Type B pancreatic cell (in vitro differentiated cells): ENCODE measurements at regions not wholly inside any gene's neighbourhood (a gene's known extent, or its start where the extent isn't known, plus 50 kb on each side); places are given as distances from the start of the nearest gene placed in this dataset.
A peak's percentile ranks its signal among the peaks of the same experiment; 100 is the strongest.

Experiments
- DNase-seq: peaks from one replicate; pipeline ENCODE4 v3.0.0; 2021; ENCODE audit warnings: mixed read lengths; ENCODE audit not compliant: unreplicated experiment; ENCODE audit errors: extremely low spot score
- H3K27ac Mint-ChIP-seq: 2 replicates; pipeline ENCODE4 v1.8.0; 2021; ENCODE audit warnings: mild to moderate bottlenecking, mixed read lengths
- H3K27me3 Mint-ChIP-seq: 2 replicates; pipeline ENCODE4 v1.8.0; 2021; ENCODE audit warnings: mixed read lengths
- H3K36me3 Mint-ChIP-seq: 2 replicates; pipeline ENCODE4 v1.8.0; 2021; ENCODE audit warnings: mixed read lengths
- H3K4me1 Mint-ChIP-seq: one replicate; pipeline ENCODE4 v1.8.0; 2021; ENCODE audit warnings: mixed read lengths; ENCODE audit not compliant: unreplicated experiment
- H3K4me3 Mint-ChIP-seq: 2 replicates; pipeline ENCODE4 v1.8.0; 2021; ENCODE audit warnings: mild to moderate bottlenecking, mixed read lengths
- H3K9me3 Mint-ChIP-seq: 2 replicates; pipeline ENCODE4 v1.8.0; 2021; ENCODE audit warnings: mixed read lengths
- CTCF ChIP-seq: fragments of 200-600 bp; sonication (generic); conservative IDR thresholded peaks from 2 replicates; pipeline ENCODE4 v1.5.0; 2021; ENCODE audit warnings: antibody characterized with exemption, mild to moderate bottlenecking

GRCh38 chr14:26887847-26888246, 290.0 kb upstream of the NOVA1 start:
- Mint-ChIP-seq H3K27ac (no peak overlapping the region), H3K36me3 (no peaks in the 10 kb centered on the region), H3K27me3 (no peaks in the 10 kb centered on the region), H3K9me3 (no peaks in the 10 kb centered on the region), H3K4me3 (no peak overlapping the region), H3K4me1 (no peaks in the 10 kb centered on the region)
- no peak for TF ChIP-seq CTCF
- no peak for DNase-seq

GRCh38 chr14:26888592-26888991, 290.8 kb upstream of the NOVA1 start:
- no peaks in the 10 kb centered on the region for H3K4me1 Mint-ChIP-seq
- no peaks in the 10 kb centered on the region for H3K27me3 Mint-ChIP-seq
- DNase-seq: no peak
- H3K9me3 Mint-ChIP-seq: no peaks in the 10 kb centered on the region
- no peak overlapping the region for H3K4me3 Mint-ChIP-seq
- no peak overlapping the region for H3K27ac Mint-ChIP-seq
- TF ChIP-seq CTCF: no peak
- H3K36me3 Mint-ChIP-seq: no peaks in the 10 kb centered on the region

GRCh38 chr14:26896447-26896846, 298.6 kb upstream of the NOVA1 start:
- no peaks in the 10 kb centered on the region for H3K27me3 Mint-ChIP-seq
- H3K4me3 Mint-ChIP-seq: no peak overlapping the region
- no peak overlapping the region for H3K27ac Mint-ChIP-seq
- DNase-seq: no peak
- peaks cover 5% of the 10 kb centered on the region for H3K9me3 Mint-ChIP-seq
- H3K4me1 Mint-ChIP-seq: no peaks in the 10 kb centered on the region
- H3K36me3 Mint-ChIP-seq: no peaks in the 10 kb centered on the region
- no peak for TF ChIP-seq CTCF

GRCh38 chr14:26897196-26897595, 299.4 kb upstream of the NOVA1 start:
- Mint-ChIP-seq H3K4me3 (no peak overlapping the region), H3K9me3 (peaks cover 5% of the 10 kb centered on the region), H3K27ac (no peak overlapping the region), H3K36me3 (no peaks in the 10 kb centered on the region), H3K27me3 (no peaks in the 10 kb centered on the region), H3K4me1 (no peaks in the 10 kb centered on the region)
- no peak for DNase-seq
- TF ChIP-seq CTCF: no peak

GRCh38 chr14:26905229-26905628, 307.4 kb upstream of the NOVA1 start:
- H3K36me3 Mint-ChIP-seq: no peaks in the 10 kb centered on the region
- no peak overlapping the region for H3K27ac Mint-ChIP-seq
- no peaks in the 10 kb centered on the region for H3K4me1 Mint-ChIP-seq
- peak; percentile 41 for TF ChIP-seq CTCF
- H3K4me3 Mint-ChIP-seq: no peak overlapping the region
- peaks cover 5% of the 10 kb centered on the region for H3K9me3 Mint-ChIP-seq
- DNase-seq: no peak
- no peaks in the 10 kb centered on the region for H3K27me3 Mint-ChIP-seq

GRCh38 chr14:26913786-26914185, 316.0 kb upstream of the NOVA1 start:
- Mint-ChIP-seq H3K4me1 (peaks cover 3% of the 10 kb centered on the region), H3K4me3 (no peak overlapping the region), H3K27me3 (no peaks in the 10 kb centered on the region), H3K36me3 (no peaks in the 10 kb centered on the region), H3K9me3 (no peaks in the 10 kb centered on the region), H3K27ac (no peak overlapping the region)
- no peak for DNase-seq
- TF ChIP-seq CTCF: no peak
